PC-9 (cell line): ENCODE measurements at regions not wholly inside any gene's neighbourhood (a gene's known extent, or its start where the extent isn't known, plus 50 kb on each side); places are given as distances from the start of the nearest gene placed in this dataset.

Experiments used
- BruUV-seq: library from RNA; stranded (reverse); fragments of 400-500 nt; replicated peaks from 2 replicates; lab custom pipeline; 2021; lab: Mats Ljungman, UMichigan
- CTCF ChIA-PET: fragments of 300-600 bp; sonication (Branson Sonifier 250); formaldehyde crosslinking; loops from one replicate; lab custom pipeline; 2022; ENCODE audit warnings: antibody characterized with exemption; lab: Charles Lee
- POLR2A ChIA-PET: fragments of 300-600 bp; sonication (Branson Sonifier 250); formaldehyde crosslinking; loops from one replicate; lab custom pipeline; 2022; ENCODE audit warnings: antibody characterized with exemption; ENCODE audit not compliant: unreplicated experiment; lab: Charles Lee
- DNase-seq, 2 experiments: peaks; one replicate each; pipeline versions ENCODE4 v3.0.0 to v3.0.0-alpha.2; 2015 to 2022; ENCODE audit warnings: mixed read lengths in 1 of 2
- H2AFZ ChIP-seq: fragments of 200-600 bp; sonication (generic); 2 replicates; pipeline ENCODE4 v1.8.1; 2017; ENCODE audit warnings: antibody characterized with exemption
- H3F3A ChIP-seq: fragments of 200-600 bp; sonication (generic); 2 replicates; pipeline ENCODE4 v1.8.1; 2017; ENCODE audit warnings: antibody characterized with exemption, mild to moderate bottlenecking, low read depth; ENCODE audit not compliant: insufficient read depth
- H3K27ac ChIP-seq: fragments of 200-600 bp; sonication (generic); 2 replicates; pipeline ENCODE4 v1.6.1; 2016; ENCODE audit warnings: mixed run types
- H3K27me3 ChIP-seq: fragments of 200-600 bp; sonication (generic); 2 replicates; pipeline ENCODE4 v1.6.1; 2016; ENCODE audit warnings: low read depth, mixed run types; ENCODE audit not compliant: insufficient read depth
- H3K36me3 ChIP-seq: fragments of 200-600 bp; sonication (generic); 2 replicates; pipeline ENCODE4 v1.6.1; 2016; ENCODE audit warnings: low read depth, mixed run types
- H3K4me1 ChIP-seq: fragments of 200-600 bp; sonication (generic); replicated peaks from 2 replicates; pipeline ENCODE4 v1.6.1; 2016; ENCODE audit warnings: mixed run types; ENCODE audit not compliant: insufficient read depth
- H3K4me2 ChIP-seq: fragments of 200-600 bp; sonication (generic); 2 replicates; pipeline ENCODE4 v1.6.1; 2017; ENCODE audit warnings: mixed run types
- H3K4me3 ChIP-seq: fragments of 200-600 bp; sonication (generic); 2 replicates; pipeline ENCODE4 v1.6.1; 2016; ENCODE audit warnings: mixed run types
- H3K79me2 ChIP-seq: fragments of 200-600 bp; sonication (generic); 2 replicates; pipeline ENCODE4 v1.6.1; 2017; ENCODE audit warnings: low read depth, mixed run types
- H3K9me2 ChIP-seq: fragments of 200-600 bp; sonication (generic); 2 replicates; pipeline ENCODE4 v1.8.1; 2017; ENCODE audit warnings: mild to moderate bottlenecking; ENCODE audit not compliant: insufficient read depth
- H3K9me3 ChIP-seq: fragments of 200-600 bp; sonication (generic); 2 replicates; pipeline ENCODE4 v1.8.1; 2016; ENCODE audit warnings: low read depth; ENCODE audit not compliant: insufficient read depth
- H4K20me1 ChIP-seq: fragments of 200-600 bp; sonication (generic); 2 replicates; pipeline ENCODE4 v1.8.1; 2017; ENCODE audit not compliant: insufficient read depth
- CTCF ChIP-seq: fragments of 200-600 bp; sonication (generic); conservative IDR thresholded peaks from 2 replicates; pipeline ENCODE4 v1.6.1; 2017; ENCODE audit warnings: mixed run types, antibody characterized with exemption, mild to moderate bottlenecking, moderate library complexity
- EZH2 ChIP-seq: fragments of 200-600 bp; sonication (generic); IDR thresholded peaks from 2 replicates; pipeline ENCODE4 v1.8.0; 2017; ENCODE audit warnings: antibody characterized with exemption, low read depth
- intact Hi-C: fragments of 100-400 bp; cut with micrococcal nuclease; formaldehyde crosslinking; loops from one replicate; pipeline ENCODE4 v1.10.0; 2022; ENCODE audit not compliant: unreplicated experiment

GRCh38 chrX:141375011-141375760, 132.9 kb upstream of the SPANXC start:
- H3F3A ChIP-seq = no peaks in the 10 kb centered on the region
- POLR2A ChIA-PET = no interaction called here
- H4K20me1 ChIP-seq = no peaks in the 10 kb centered on the region
- no peaks in the 10 kb centered on the region for H3K9me2 ChIP-seq
- no peak overlapping the region for H3K27ac ChIP-seq
- no peak overlapping the region for H2AFZ ChIP-seq
- H3K4me3 ChIP-seq = no peak overlapping the region
- CTCF ChIA-PET = no interaction called here
- H3K4me2 ChIP-seq = no peak overlapping the region
- no peak for TF ChIP-seq CTCF
- TF ChIP-seq EZH2 = no peak
- H3K79me2 ChIP-seq = no peaks in the 10 kb centered on the region
- BruUV-seq = no TSS peak
- H3K36me3 ChIP-seq = no peaks in the 10 kb centered on the region
- H3K27me3 ChIP-seq = no peaks in the 10 kb centered on the region
- no peaks in the 10 kb centered on the region for H3K4me1 ChIP-seq
- H3K9me3 ChIP-seq = no peaks in the 10 kb centered on the region
- no peak for DNase-seq
- intact Hi-C loops = no loop called here

- Histone ChIP-seq H3F3A (no peaks in the 10 kb centered on the region), H3K79me2 (no peaks in the 10 kb centered on the region), H3K4me1 (no peaks in the 10 kb centered on the region), H3K9me2 (no peaks in the 10 kb centered on the region), H2AFZ (no peak overlapping the region), H3K4me2 (no peak overlapping the region), H3K36me3 (no peaks in the 10 kb centered on the region), H4K20me1 (no peaks in the 10 kb centered on the region), H3K9me3 (no peaks in the 10 kb centered on the region), H3K27me3 (no peaks in the 10 kb centered on the region), H3K27ac (no peak overlapping the region), H3K4me3 (no peak overlapping the region)
- intact Hi-C loops = no loop called here
- POLR2A ChIA-PET = no interaction called here
- BruUV-seq = no TSS peak
- CTCF ChIA-PET = no interaction called here
- no peak for DNase-seq
- TF ChIP-seq CTCF (no peak), EZH2 (no peak)
Measured at GRCh38 chrX:141341743-141342142, 99.4 kb upstream of the SPANXC start.

- intact Hi-C loops = no loop called here
- no peak overlapping the region for H3K27ac ChIP-seq
- no peak overlapping the region for H2AFZ ChIP-seq
Measured at GRCh38 chrX:141341341-141341740, 99.0 kb upstream of the SPANXC start.

More at GRCh38 chrX:141341341-141341740, 99.0 kb upstream of the SPANXC start:
- Histone ChIP-seq H3K4me1 (no peaks in the 10 kb centered on the region), H3K4me2 (no peak overlapping the region), H3K36me3 (no peaks in the 10 kb centered on the region), H3K9me2 (no peaks in the 10 kb centered on the region), H3K9me3 (no peaks in the 10 kb centered on the region), H3K27me3 (no peaks in the 10 kb centered on the region), H4K20me1 (no peaks in the 10 kb centered on the region), H3F3A (no peaks in the 10 kb centered on the region), H3K4me3 (no peak overlapping the region), H3K79me2 (no peaks in the 10 kb centered on the region)
- POLR2A ChIA-PET = no interaction called here
- DNase-seq = peak in 1 of 2 experiments; percentile 5
- CTCF ChIA-PET = no interaction called here
- TF ChIP-seq EZH2 (no peak), CTCF (no peak)
- BruUV-seq = no TSS peak
